H1 (cell line): ENCODE measurements at regions not wholly inside any gene's neighbourhood (a gene's known extent, or its start where the extent isn't known, plus 50 kb on each side); places are given as distances from the start of the nearest gene placed in this dataset.

Source experiments
- CTCF ChIA-PET: fragments of 300-600 bp; sonication (Branson Sonifier 250); formaldehyde crosslinking; loops from one replicate; lab custom pipeline; 2021; ENCODE audit not compliant: partially characterized antibody; lab: Charles Lee
- POLR2A ChIA-PET: fragments of 300-600 bp; sonication (Branson Sonifier 250); formaldehyde crosslinking; loops from one replicate; lab custom pipeline; 2021; ENCODE audit warnings: inconsistent platforms; ENCODE audit not compliant: partially characterized antibody; lab: Charles Lee
- DNase-seq, 2 experiments: peaks; one replicate each; pipeline versions ENCODE4 v3.0.0 to v3.0.0-alpha.2; 2010 to 2022; ENCODE audit warnings: low spot score in 2 of 2, low read depth in 1 of 2, mixed read lengths in 1 of 2
- FAIRE-seq: peaks from 2 replicates; lab custom pipeline; 2011; peaks lifted over from hg19 to GRCh38; lab: Jason Lieb, UNC
- H2AFZ ChIP-seq: 2 replicates; pipeline ENCODE4 v1.8.1; 2012; ENCODE audit warnings: low read length, inconsistent platforms
- H2AK5ac ChIP-seq: 2 replicates; pipeline ENCODE4 v1.6.1; 2013; ENCODE audit warnings: low read depth, low read length
- H2BK120ac ChIP-seq: replicated peaks from 2 replicates; pipeline ENCODE3; 2013; ENCODE audit warnings: low read depth, low read length, inconsistent platforms
- H2BK12ac ChIP-seq: 2 replicates; pipeline ENCODE4 v1.6.1; 2013; ENCODE audit warnings: low read depth, low read length
- H2BK15ac ChIP-seq: 2 replicates; pipeline ENCODE4 v1.6.1; 2013; ENCODE audit warnings: low read length
- H2BK20ac ChIP-seq: 2 replicates; pipeline ENCODE4 v1.6.1; 2013; ENCODE audit warnings: low read length
- H2BK5ac ChIP-seq: 2 replicates; pipeline ENCODE4 v1.6.1; 2013; ENCODE audit warnings: low read depth, low read length
- H3K14ac ChIP-seq: 2 replicates; pipeline ENCODE4 v1.6.1; 2013; ENCODE audit warnings: inconsistent platforms; ENCODE audit not compliant: insufficient read length
- H3K18ac ChIP-seq: 2 replicates; pipeline ENCODE4 v1.6.1; 2013; ENCODE audit warnings: low read length; ENCODE audit errors: extremely low read depth
- H3K23ac ChIP-seq: 2 replicates; pipeline ENCODE4 v1.6.1; 2013; ENCODE audit warnings: inconsistent platforms; ENCODE audit not compliant: insufficient read length
- H3K23me2 ChIP-seq: 2 replicates; pipeline ENCODE4 v1.6.1; 2013; ENCODE audit warnings: low read depth, low read length
- H3K27ac ChIP-seq: 2 replicates; pipeline ENCODE4 v1.6.1; 2011; ENCODE audit warnings: low read depth, low read length, inconsistent platforms
- H3K27me3 ChIP-seq, 4 experiments: replicated peaks in 1 of 4; 1 replicate in 1 of 4; 2 replicates in 3 of 4; pipeline versions ENCODE4 v1.6.1 to v1.8.1; 2011 to 2013; ENCODE audit warnings: low read length in 3 of 4, mild to moderate bottlenecking in 3 of 4, inconsistent platforms in 2 of 4, mixed read lengths in 2 of 4, moderate library complexity in 1 of 4; ENCODE audit not compliant: control insufficient read depth in 3 of 4, insufficient read depth in 3 of 4; ENCODE audit errors: extremely low read depth in 1 of 4
- H3K36me3 ChIP-seq, 4 experiments: 2 replicates each; pipeline versions ENCODE4 v1.6.1 to v1.8.1; 2011 to 2013; ENCODE audit warnings: mild to moderate bottlenecking in 4 of 4, low read length in 3 of 4, moderate library complexity in 2 of 4, control low read depth in 1 of 4, inconsistent platforms in 1 of 4; ENCODE audit not compliant: insufficient read depth in 4 of 4, control insufficient read depth in 2 of 4
- H3K4ac ChIP-seq: replicated peaks from 2 replicates; pipeline ENCODE3; 2013; ENCODE audit warnings: low read length, low read depth, mixed read lengths, inconsistent platforms; ENCODE audit not compliant: insufficient read length
- H3K4me1 ChIP-seq, 4 experiments: replicated peaks in 1 of 4; 1 replicate in 1 of 4; 2 replicates in 3 of 4; pipeline versions ENCODE4 v1.6.1 to v1.8.1; 2011 to 2013; ENCODE audit warnings: low read length in 3 of 4, inconsistent platforms in 2 of 4, mixed read lengths in 1 of 4; ENCODE audit not compliant: insufficient read depth in 4 of 4, control insufficient read depth in 3 of 4
- H3K4me2 ChIP-seq, 2 experiments: 2 replicates each; pipeline versions ENCODE4 v1.6.1 to v1.8.1; 2011 to 2013; ENCODE audit warnings: low read depth in 2 of 2, low read length in 2 of 2, control low read depth in 1 of 2, inconsistent platforms in 1 of 2, mild to moderate bottlenecking in 1 of 2; ENCODE audit not compliant: insufficient read depth in 1 of 2
- H3K4me3 ChIP-seq, 4 experiments: fragments of 200-600, 300-600 bp in 1 of 4; sonication (generic), shearing (Covaris generic), sonication (Bioruptor Twin) in 1 of 4; 2 replicates each; pipeline versions ENCODE4 v1.5.1 to v1.8.1; 2011 to 2016; ENCODE audit warnings: low read length in 4 of 4, low read depth in 3 of 4, control low read depth in 2 of 4, inconsistent platforms in 2 of 4, mild to moderate bottlenecking in 2 of 4, mixed read lengths in 1 of 4, moderate library complexity in 1 of 4; ENCODE audit not compliant: insufficient read depth in 2 of 4; ENCODE audit errors: extremely low read depth in 1 of 4
- H3K56ac ChIP-seq: replicated peaks from 2 replicates; pipeline ENCODE3; 2013; ENCODE audit warnings: low read depth, mild to moderate bottlenecking, mixed read lengths, low read length, inconsistent platforms; ENCODE audit not compliant: insufficient read length
- H3K79me1 ChIP-seq: 2 replicates; pipeline ENCODE4 v1.6.1; 2013; ENCODE audit warnings: low read depth, low read length, control low read depth
- H3K79me2 ChIP-seq, 2 experiments: 2 replicates each; pipeline versions ENCODE4 v1.6.1 to v1.8.1; 2012 to 2013; ENCODE audit warnings: low read length in 2 of 2, mild to moderate bottlenecking in 2 of 2, inconsistent platforms in 1 of 2; ENCODE audit not compliant: insufficient read depth in 2 of 2, control insufficient read depth in 1 of 2
- H3K9ac ChIP-seq, 4 experiments: replicated peaks in 1 of 4; 1 replicate in 1 of 4; 2 replicates in 3 of 4; pipeline versions ENCODE4 v1.6.1 to v1.8.1; 2011 to 2013; ENCODE audit warnings: low read depth in 3 of 4, low read length in 3 of 4, control low read depth in 2 of 4, mild to moderate bottlenecking in 2 of 4, moderate library complexity in 2 of 4, inconsistent platforms in 1 of 4; ENCODE audit errors: extremely low read depth in 1 of 4
- H3K9me3 ChIP-seq, 2 experiments: 2 replicates each; pipeline versions ENCODE4 v1.6.1 to v1.8.1; 2012 to 2013; ENCODE audit warnings: mild to moderate bottlenecking in 2 of 2, moderate library complexity in 2 of 2, control low read depth in 1 of 2, inconsistent platforms in 1 of 2, low read depth in 1 of 2, low read length in 1 of 2, mixed read lengths in 1 of 2; ENCODE audit not compliant: insufficient read depth in 2 of 2
- H4K20me1 ChIP-seq, 2 experiments: replicated peaks in 1 of 2; 2 replicates each; pipeline versions ENCODE3 to v1.8.1; 2011 to 2013; ENCODE audit warnings: inconsistent platforms in 2 of 2, low read length in 2 of 2, mild to moderate bottlenecking in 1 of 2; ENCODE audit not compliant: insufficient read depth in 2 of 2, control insufficient read depth in 1 of 2
- H4K5ac ChIP-seq: 2 replicates; pipeline ENCODE4 v1.6.1; 2013; ENCODE audit warnings: low read length, low read depth, mixed read lengths, inconsistent platforms; ENCODE audit not compliant: insufficient read length
- H4K8ac ChIP-seq: 2 replicates; pipeline ENCODE4 v1.8.0; 2013; ENCODE audit warnings: mild to moderate bottlenecking, moderate library complexity, low read length, inconsistent platforms; ENCODE audit not compliant: insufficient read depth; ENCODE audit errors: extremely low read depth
- H4K91ac ChIP-seq: replicated peaks from 2 replicates; pipeline ENCODE3; 2013; ENCODE audit warnings: low read length, mixed read lengths, inconsistent platforms; ENCODE audit not compliant: insufficient read length
- KDM5A ChIP-seq: fragments of 200-600 bp; IDR thresholded peaks from 2 replicates; pipeline ENCODE4 v1.7.1; 2012; ENCODE audit warnings: mild to moderate bottlenecking, low read length, inconsistent platforms, mixed read lengths
- RNF2 ChIP-seq: fragments of 200-900, 300-1000 bp; sonication (generic); IDR thresholded peaks from 2 replicates; pipeline ENCODE4 v1.7.1; 2016; ENCODE audit warnings: borderline replicate concordance, low read depth, mild to moderate bottlenecking, antibody characterized with exemption, low read length; ENCODE audit not compliant: poor library complexity, severe bottlenecking; ENCODE audit errors: missing control alignments
- SP2 ChIP-seq: IDR thresholded peaks from 2 replicates; pipeline ENCODE4 v1.6.1; 2012; ENCODE audit warnings: mild to moderate bottlenecking, low read length, inconsistent platforms
- WGBS, 2 experiments: shearing (Covaris generic) in 1 of 2; methylation state at CpG; one replicate each; pipeline versions ENCODE4 v1.1.6 to v1.1.7; 2013 to 2015; ENCODE audit warnings: low lambda C conversion rate in 2 of 2, mixed read lengths in 2 of 2, inconsistent platforms in 1 of 2, low coverage in 1 of 2, missing lambda C conversion rate in 1 of 2; ENCODE audit not compliant: insufficient replicate concordance in 2 of 2, insufficient coverage in 1 of 2, insufficient read length in 1 of 2; ENCODE audit errors: extremely low coverage in 1 of 2, missing lambda C conversion rate in 1 of 2; 5-methylcytosine and 5-hydroxymethylcytosine counted together

GRCh38 chr2:8370258-8370802 is 311.5 kb upstream of the ID2 start:
- no peaks in the 10 kb centered on the region for H3K4me1 ChIP-seq
- H4K5ac ChIP-seq = no peak overlapping the region
- WGBS, 2 experiments = 50% methylated on average over 2 of the region's 2 CpGs; no CpG with 5 or more reads in 1 of the 2 experiments
- no peak overlapping the region for H3K18ac ChIP-seq
- H3K23me2 ChIP-seq = no peaks in the 10 kb centered on the region
- ChIA-PET CTCF (interaction anchor here (0.8 kb wide), 1 partner anchor 64 kb away, joined by 3 read pairs; no protein-coding TSS in a partner anchor), POLR2A (interaction anchor here (0.6 kb wide), 1 partner anchor 199 kb away, joined by 4 read pairs; no protein-coding TSS in a partner anchor)
- H2BK5ac ChIP-seq = no peak overlapping the region
- H3K56ac ChIP-seq = no peak overlapping the region
- no peaks in the 10 kb centered on the region for H4K20me1 ChIP-seq
- no peak overlapping the region for H3K4me2 ChIP-seq
- H3K4ac ChIP-seq = no peak overlapping the region
- no peak overlapping the region for H4K91ac ChIP-seq
- H3K9ac ChIP-seq = no peak overlapping the region
- no peak overlapping the region for H3K14ac ChIP-seq
- TF ChIP-seq SP2 (no peak), RNF2 (no peak), KDM5A (no peak)
- no peak overlapping the region for H2AK5ac ChIP-seq
- no peak overlapping the region for H3K23ac ChIP-seq
- no peak overlapping the region for H2BK120ac ChIP-seq
- H3K4me3 ChIP-seq = no peak overlapping the region
- 0 out of 8 replicates have a peak, but pooled peaks cover 0 to 2% (median 0%) of the 10 kb centered on the region in 4 experiments for H3K36me3 ChIP-seq
- peaks cover 3% of the 10 kb centered on the region in 2 experiments; a peak in 2 of 4 replicates for H3K9me3 ChIP-seq
- no peaks in the 10 kb centered on the region for H3K79me1 ChIP-seq
- no peak overlapping the region for H2AFZ ChIP-seq
- H2BK15ac ChIP-seq = no peak overlapping the region
- H3K79me2 ChIP-seq = no peaks in the 10 kb centered on the region
- H4K8ac ChIP-seq = no peak overlapping the region
- no peak overlapping the region for H2BK12ac ChIP-seq
- H3K27me3 ChIP-seq = no peaks in the 10 kb centered on the region
- FAIRE-seq (no peak), DNase-seq (no peak)
- H2BK20ac ChIP-seq = no peak overlapping the region
- no peak overlapping the region for H3K27ac ChIP-seq
